ENCODE measurements at regions not wholly inside any gene's neighbourhood (a gene's known extent, or its start where the extent isn't known, plus 50 kb on each side); places are given as distances from the start of the nearest gene placed in this dataset.

DNA sequence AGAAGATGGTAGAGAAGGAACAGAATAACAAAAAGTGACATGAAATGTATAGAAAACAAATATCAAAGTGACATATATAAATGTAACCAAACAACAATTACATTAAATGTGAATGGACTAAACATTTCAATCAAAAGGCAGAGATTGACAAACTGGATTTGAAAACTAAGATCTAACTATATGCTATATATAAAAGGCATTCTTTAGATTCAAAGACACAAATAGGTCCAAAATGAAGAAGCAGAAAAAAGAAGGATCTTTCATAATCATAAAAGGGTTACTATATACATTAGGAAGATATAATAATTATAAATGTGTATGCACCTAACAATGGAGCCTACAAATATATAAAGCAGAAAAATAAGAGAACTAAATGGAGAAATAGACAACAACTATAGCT lies 183.7 kb downstream of the METTL4 start:
- DNase-seq (no peak), ATAC-seq (no peak)

- DNase-seq (no peak), ATAC-seq (no peak)
Observed at GRCh38 chr18:2390158-2390557, 181.1 kb downstream of the METTL4 start.

DNA sequence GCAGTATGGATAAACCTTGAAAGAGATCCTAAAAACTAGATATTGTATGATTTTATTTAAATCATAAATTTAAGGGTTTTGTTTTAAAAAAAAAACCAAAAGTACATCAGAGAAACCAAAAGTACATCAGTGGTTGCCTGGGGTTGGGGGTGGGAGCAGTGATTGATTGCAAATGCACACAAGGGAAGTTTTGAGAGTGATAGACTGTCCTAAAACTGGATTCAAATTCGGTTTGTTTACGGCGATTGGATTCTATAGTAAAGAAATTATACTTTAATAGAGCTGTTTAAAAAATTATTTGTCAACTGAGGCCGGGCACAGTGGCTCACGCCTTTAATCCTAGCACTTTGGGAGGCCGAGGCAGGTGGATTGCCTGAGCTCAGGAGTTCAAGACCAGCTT lies 179.8 kb downstream of the METTL4 start:
- DNase-seq, result no peak
- no peak for ATAC-seq

DNA sequence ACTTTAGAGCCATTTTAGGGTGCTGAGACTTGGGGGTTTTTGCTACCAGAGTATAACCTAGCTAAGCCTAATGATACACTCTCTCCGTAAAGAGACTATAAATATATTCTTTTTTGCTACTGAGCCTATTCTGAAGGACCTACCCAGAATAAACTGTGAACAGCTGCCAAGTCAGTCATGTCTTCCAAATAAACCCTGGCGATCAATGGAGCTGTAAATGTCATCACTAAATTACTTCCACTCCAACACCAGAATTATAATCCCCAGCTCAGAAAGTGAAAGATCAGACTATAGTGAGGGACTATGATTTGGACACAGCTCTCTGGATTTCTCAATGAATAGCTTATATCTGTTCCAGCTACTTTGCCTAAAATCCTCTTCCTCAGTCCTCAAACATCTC lies 178.9 kb downstream of the METTL4 start:
- DNase-seq (no peak), ATAC-seq (no peak)

GRCh38 chr18:2394684-2395083 lies 176.6 kb downstream of the METTL4 start:
- ATAC-seq, result no peak
- no peak for DNase-seq

DNA sequence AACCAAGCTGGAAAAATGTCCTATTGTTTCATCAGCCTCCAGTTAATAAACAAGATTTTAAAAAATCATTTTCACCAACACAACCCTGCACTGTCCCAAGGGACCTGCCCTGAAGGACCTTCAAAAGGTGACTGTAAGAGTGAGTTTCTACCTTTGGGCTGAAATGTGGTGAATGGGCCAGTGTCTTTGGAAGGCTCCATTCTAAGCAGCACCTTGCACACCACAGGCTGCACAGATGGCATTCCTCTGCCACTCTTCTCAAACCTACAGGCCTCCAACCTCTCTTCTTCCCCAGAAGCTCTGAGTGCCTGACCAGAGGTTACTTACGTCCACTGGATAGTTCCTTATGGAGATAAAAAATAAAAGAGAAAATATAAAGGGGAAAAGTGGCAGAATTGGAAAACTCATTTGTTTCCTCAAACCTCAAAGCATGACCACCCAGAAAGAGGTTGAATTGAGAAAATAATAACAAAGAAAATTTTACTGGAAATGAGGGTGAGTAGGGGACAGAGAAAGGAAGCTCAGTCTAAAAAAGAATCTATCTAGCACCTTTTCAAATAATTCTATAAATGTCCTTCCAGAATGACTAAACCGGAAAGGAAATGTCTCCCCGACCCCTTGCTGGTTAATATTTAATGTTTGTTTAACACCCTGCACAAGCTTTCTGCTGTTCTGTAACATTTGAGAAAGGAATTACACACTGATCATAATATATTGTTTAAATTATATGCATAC lies 175.7 kb downstream of the METTL4 start:
- DNase-seq (no peak), ATAC-seq (no peak)

DNA sequence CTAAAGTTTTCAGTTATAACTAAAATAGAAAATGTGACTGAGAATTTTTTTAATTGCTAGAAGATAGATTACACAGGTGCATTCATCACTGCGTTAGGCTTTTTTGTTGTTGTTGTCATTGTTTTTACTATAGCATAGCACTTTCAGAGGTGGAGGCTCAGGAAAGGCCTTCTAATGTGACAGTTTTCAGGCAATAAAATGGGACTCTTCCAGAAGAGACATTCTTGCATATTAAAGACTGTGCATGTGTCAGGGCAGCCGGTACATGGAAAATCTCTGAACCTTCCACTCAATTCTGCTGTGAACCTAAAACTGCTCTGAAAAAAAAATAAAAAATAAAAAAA lies 175.2 kb downstream of the METTL4 start:
- DNase-seq (no peak), ATAC-seq (no peak)

DNA sequence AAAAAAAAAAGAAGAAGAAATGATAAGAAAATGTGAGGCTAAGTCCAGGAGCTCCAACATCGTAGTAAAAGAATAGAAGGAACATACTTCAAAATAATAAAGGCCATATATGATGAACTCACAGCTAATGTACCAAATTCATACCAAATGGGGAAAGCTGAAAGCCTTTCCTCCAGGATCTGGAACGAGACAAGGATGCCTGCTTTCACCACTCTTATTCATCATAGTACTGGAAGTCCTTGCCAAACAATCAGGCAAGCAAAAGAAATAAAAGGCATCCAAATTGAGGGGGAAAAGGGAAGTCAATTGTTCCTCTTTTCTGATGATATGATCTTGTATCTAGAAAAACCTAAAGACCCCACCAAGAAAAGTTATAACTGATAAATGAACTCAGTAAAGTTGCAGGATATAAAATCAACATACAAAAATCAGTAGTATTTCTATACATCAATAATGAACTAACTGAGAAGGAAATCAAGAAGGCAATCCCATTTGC lies 170.6 kb downstream of the METTL4 start:
- DNase-seq (no peak), ATAC-seq (no peak)

GRCh38 chr18:2402084-2402483 lies 169.2 kb downstream of the METTL4 start:
- ATAC-seq, result no peak
- no peak for DNase-seq

DNA sequence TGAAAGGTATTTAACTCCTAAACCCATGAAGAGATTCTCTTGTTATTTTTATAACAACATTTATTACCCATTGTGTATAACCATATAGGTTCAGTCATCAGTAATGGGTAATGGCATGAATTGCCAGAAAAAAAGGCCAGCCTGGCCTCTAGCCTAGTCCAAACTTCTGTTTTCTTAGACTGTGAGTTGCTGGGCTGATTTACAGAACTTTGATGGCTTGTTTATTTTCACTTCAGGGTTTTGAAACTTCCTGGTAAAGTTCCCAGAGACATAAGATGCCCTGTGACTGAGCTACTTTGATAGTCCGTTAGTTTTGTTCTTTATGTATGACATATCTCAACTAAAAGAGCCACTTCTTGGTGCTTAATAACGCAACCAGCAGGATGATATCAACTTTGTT lies 164.8 kb downstream of the METTL4 start:
- no peak for DNase-seq
- ATAC-seq, result no peak

DNA sequence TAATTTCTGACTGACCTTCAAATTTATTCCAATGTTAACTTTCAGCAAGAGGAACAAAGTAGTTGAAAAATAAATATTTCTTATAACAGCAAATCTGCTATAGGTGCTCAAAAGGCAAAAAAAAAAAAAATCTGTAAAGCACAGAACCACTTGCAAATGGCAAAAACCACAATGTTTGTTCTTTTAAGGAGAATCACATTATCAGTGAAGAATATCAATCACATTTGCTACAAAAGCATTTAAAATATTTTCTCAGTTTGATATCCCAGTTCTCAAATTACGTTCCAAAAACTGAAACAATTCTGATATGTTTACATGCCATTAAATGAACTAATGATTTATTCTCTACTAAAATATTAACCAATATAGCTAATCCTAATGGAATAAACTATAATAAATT lies 163.3 kb downstream of the METTL4 start:
- DNase-seq (no peak), ATAC-seq (no peak)

DNA sequence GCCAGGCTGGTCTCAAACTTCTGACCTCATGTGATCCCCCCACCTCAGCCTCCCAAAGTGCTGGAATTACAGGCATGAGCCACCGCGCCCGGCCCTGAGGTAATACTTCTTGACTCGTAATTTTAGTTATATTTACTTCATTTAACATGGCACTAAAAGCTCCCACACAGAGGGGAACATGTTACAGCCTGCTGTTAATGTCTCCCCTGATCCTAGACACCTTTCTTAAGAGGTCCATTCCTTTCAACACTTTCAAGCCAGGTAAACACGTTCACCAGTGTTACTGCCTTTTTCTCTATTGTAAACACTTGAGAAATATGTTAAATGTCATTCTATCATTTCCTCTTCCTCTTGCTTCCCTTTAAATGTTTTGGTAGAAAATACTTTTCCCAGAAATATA lies 161.4 kb downstream of the METTL4 start:
- DNase-seq (no peak), ATAC-seq (no peak)

- no peak for DNase-seq
- ATAC-seq, result no peak
Observed at GRCh38 chr18:2410688-2411087, 160.6 kb downstream of the METTL4 start.

GRCh38 chr18:2411381-2411960 lies 159.8 kb downstream of the METTL4 start:
- no peak for DNase-seq
- ATAC-seq, result no peak

- DNase-seq (no peak), ATAC-seq (no peak)
Observed at GRCh38 chr18:2412281-2412680, 159.0 kb downstream of the METTL4 start.

DNA sequence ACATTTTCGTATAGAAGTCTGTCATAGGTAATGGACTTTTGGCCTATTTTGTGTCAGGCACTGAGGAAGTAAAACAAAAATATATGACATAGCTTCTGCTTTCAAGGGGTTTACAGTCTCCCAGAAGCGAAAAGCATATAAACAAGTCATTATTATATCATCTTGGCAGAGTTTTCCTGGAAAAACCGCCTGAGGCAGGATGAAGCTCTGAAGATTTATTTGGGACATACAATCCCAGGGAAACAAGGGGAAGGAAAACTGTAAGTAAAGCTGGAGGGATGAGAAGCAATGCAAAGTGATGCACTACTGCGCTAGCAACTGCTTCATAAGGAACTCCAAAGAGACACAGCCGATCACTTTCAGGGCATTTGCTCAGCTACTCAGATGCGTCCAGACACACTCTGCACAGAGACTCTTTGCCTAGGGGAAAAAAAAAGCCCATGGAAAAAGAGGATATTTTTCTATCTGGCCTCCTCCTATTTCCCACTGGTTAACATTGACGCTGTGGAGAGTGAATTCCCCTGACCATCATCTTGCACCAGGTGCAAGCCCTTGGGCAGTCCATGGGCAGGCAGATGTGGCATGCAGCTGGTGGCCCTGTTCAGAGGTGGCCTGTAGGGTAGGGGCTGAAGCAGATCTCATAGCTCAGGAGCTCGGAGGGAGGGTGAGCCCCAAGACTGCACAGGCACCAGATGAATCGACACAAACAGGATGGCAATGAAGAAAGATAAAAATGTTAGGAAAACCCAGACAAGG lies 158.1 kb downstream of the METTL4 start:
- ATAC-seq, result no peak

GRCh38 chr18:2414235-2414634 lies 157.1 kb downstream of the METTL4 start:
- DNase-seq (no peak), ATAC-seq (no peak)

More for the DNA sequence above, 158.1 kb downstream of the METTL4 start:
- no peak for DNase-seq

DNA sequence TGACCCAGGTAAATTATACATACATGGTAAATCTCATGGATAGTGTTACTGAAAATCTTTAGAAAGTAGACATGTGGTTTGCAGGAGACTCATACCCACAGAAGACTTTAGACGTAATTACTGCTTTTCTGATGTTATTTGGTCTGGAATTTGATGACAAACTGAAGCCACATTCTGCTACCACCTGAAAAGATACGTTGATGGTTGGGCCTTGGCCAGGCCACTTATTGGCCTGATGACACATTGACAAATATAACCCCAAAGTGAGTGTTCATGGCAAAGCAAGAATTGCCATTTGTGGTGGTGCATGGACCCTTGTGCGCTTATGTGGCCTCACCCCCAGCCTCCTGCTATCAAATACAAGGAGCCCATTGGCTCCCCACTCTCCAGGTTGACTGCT lies 155.6 kb downstream of the METTL4 start:
- no peak for DNase-seq
- no peak for ATAC-seq

DNA sequence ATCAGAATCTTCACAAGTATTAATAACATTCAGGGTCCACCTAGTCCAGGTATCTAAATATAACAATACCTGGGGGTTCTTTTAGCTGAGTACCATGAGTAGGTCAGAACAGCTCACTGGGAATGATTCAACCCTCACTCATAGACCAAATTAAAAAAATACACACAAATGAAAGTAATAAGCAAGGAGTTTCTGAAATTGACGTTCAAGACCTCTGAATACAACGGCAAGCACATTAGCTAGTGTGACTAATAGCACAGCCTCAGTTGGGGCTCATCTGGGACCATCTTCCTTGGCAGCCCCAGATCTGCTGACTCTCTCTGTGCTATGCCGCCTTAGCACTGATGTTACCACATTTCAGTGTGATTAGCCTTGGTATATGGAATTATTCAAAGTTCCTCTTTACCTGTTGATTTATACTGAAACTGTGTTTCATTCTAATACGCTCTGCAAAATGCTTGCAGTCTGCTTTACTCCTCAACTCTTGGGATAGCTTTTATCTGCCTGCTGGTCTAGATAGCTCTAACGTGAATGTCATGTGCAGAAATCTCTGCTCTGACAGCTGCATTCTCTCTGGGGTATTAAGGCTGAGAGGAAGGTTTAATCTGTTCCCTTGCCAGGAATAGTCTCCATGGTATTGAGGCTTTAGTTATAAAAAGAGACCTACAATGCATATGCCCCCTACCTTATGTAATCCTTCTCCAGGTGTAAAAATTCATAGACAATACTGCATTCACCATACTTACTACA lies 153.3 kb downstream of the METTL4 start:
- ATAC-seq, result no peak
- no peak for DNase-seq

DNA sequence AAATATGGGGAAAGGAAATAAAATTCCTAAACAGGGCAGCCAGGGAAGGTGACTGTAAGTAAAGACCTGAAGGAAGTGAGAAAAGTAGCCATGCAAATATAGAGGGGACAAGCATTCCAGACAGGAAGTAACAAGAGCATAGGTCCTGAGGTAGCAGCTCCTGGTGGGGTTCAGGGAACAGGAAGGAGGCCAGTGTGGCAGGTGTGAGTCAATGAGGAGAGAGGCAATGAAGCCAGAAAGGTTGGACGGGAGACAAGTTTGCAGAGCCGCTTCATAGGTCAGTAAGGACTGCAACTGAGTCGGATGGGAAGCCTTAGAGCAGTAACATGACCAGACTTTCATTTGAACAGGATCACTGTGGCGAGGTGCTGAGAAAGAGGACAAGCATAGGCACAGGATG lies 150.9 kb downstream of the METTL4 start:
- no peak for DNase-seq
- ATAC-seq, result no peak

DNA sequence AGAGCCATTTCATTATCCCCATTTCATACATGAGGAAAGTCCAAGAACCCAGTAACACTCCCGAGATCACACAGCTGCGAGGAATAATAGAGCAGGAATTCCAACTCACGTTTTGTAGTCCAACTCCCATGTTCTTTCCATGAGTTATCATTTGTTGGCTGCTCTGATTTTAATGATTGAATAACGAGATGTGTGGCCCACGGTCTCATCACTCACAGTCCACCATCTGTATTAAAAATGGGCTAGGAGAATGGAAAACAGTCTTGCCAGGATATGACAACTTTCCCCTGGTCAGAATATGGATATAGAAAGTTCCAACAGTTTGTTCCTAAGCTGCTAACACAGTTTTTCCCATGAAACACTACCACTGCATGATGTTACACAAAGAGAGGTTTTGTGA lies 147.5 kb downstream of the METTL4 start:
- DNase-seq (no peak), ATAC-seq (no peak)

GRCh38 chr18:2424420-2424819 lies 146.9 kb downstream of the METTL4 start:
- ATAC-seq (no peak), DNase-seq (no peak)

All from stimulated activated naive CD8-positive, alpha-beta T cell treated with anti-CD3 and anti-CD28 coated beads, Interleukin-15, Interleukin-2, amounts not matched to agents 100 U/mL and 50 U/mL, for 24 hours (primary cell).